ENCODE measurements at regions not wholly inside any gene's neighbourhood (a gene's known extent, or its start where the extent isn't known, plus 50 kb on each side); places are given as distances from the start of the nearest gene placed in this dataset.

- no peak for TF ChIP-seq CREB1 (IDR thresholded peaks at IDR 0.05; ENCODE audit: low read depth)
- TF ChIP-seq TAF1 (IDR thresholded peaks at IDR 0.05; ENCODE audit: low read depth) = no peak
- no peak for TF ChIP-seq REST (IDR thresholded peaks at IDR 0.05; ENCODE audit: low read depth)
- TF ChIP-seq YY1 (IDR thresholded peaks at IDR 0.05; ENCODE audit: low read depth) = no peak
- no peak for TF ChIP-seq FOXM1 (IDR thresholded peaks at IDR 0.05; ENCODE audit: borderline replicate concordance, low read depth)
- TF ChIP-seq CEBPB (IDR thresholded peaks at IDR 0.05) = no peak
- TF ChIP-seq EP300 (IDR thresholded peaks at IDR 0.05; ENCODE audit: borderline replicate concordance) = no peak
Observed at GRCh38 chr4:104591510-104591911, 96.8 kb upstream of the CXXC4 start.

Measured in Ishikawa (cell line).